GM18507 (cell line): ENCODE measurements at regions not wholly inside any gene's neighbourhood (a gene's known extent, or its start where the extent isn't known, plus 50 kb on each side); places are given as distances from the start of the nearest gene placed in this dataset.
A peak's percentile ranks its signal among the peaks of the same experiment; 100 is the strongest.

Source experiments
- DNase-seq: peaks from one replicate; pipeline ENCODE4 v3.0.0; 2011; ENCODE audit warnings: low read depth; ENCODE audit not compliant: insufficient read length; ENCODE audit errors: extremely low spot score
- FAIRE-seq: peaks from 2 replicates; lab custom pipeline; 2011; peaks lifted over from hg19 to GRCh38; lab: Jason Lieb, UNC

- FAIRE-seq (no peak), DNase-seq (no peak)
Measured at GRCh38 chrY:14139521-14139920, 83.5 kb downstream of the VCY1B start.

DNA sequence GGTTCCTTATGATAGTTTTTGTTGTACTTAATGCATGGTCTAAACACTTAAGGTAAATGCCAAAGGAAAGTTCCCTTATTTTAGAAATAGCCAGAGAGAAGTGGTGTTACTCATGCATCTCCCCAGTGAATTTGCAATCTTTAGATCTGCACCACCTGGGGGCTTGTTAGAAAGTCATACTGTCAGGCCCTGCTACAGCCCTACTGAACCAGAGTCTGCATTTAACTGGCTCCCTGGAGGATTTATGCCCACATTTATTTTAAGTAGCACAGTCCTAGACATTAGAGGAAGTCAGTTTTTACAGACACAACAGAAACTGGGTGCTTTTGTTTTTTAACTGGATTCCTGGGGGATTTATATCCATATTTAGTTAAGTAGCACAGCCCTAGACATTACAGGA is 89.6 kb downstream of the VCY1B start:
- DNase-seq (no peak), FAIRE-seq (no peak)

GRCh38 chrY:14182776-14183175 is 126.7 kb downstream of the VCY1B start:
- DNase-seq, result no peak
- no peak for FAIRE-seq

DNA sequence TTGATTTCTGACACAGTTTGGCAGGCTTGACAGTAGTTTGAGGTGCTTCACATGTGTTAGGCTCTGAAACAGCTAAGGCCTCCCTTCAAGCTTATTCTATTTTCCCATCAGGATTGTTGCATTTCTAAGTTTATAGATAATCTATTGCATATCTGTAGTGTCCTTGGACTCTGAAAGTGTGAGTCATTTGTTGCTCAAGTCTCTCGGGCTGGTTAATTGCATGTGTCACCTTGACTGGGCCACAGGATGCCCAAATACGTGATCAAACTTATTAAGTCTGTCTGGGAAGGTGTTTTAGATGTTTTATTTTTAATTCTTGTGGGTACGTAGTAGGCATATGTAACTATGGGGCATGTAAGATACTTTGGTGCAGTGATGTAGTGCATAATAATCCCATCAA is 166.0 kb downstream of the VCY1B start:
- FAIRE-seq (no peak), DNase-seq (no peak)

DNA sequence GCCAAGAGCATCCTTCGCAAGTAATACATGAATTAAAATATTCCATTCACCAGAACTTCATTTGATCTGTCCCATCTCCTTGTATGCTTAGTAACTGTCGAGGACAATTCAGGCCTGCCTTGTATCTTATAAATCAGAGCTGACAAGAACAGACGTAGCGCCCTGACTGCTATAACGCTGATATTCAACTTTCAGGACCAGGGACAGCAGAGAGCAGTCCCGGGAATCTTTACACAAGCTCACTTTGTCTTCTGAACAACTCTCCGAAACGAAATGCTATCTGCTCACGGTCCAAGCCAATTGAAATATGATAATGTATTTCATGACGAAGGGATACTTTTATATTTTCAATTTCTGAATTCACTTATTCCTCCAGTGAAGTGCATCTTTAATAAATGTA is 175.7 kb downstream of the VCY1B start:
- FAIRE-seq, result peak; percentile 53
- DNase-seq, result no peak

DNA sequence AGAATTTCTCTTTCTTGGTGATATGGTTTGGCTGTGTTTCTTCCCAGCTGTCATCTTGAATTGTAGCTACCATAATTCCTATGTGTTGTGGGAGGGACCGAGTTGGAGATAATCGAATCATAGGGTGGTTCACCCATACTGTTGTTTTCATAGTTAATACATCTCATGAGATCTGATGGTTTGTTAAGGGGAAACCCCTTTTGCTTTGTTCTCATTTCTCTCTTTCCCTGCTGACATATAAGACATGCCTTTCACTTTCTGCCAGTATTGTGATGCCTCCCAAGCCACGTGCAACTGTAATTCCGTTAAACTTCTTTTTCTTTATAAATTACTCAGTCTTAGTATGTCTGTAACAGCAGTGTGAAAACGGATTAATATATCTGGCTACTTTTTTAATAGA is 179.0 kb downstream of the VCY1B start:
- FAIRE-seq (peak; percentile 56), DNase-seq (no peak)

DNA sequence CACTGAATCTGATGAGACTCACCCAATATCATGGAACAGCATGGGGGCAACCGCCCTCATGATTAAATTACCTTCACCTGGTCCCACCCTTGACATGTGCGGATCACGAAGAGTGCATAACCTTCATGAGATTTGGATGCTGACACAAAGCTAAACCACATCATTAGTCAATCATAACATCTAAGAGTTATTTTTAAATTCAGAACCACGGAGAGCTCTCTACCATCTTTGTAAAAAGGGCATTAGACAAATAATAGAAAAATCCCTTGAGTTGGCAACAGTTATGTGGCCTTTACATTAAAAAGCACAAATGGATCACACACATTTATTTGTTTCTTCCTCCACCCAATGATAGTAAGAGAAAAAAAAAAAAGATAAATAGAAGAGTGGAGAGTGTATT is 182.2 kb downstream of the VCY1B start:
- FAIRE-seq, result no peak
- no peak for DNase-seq

DNA sequence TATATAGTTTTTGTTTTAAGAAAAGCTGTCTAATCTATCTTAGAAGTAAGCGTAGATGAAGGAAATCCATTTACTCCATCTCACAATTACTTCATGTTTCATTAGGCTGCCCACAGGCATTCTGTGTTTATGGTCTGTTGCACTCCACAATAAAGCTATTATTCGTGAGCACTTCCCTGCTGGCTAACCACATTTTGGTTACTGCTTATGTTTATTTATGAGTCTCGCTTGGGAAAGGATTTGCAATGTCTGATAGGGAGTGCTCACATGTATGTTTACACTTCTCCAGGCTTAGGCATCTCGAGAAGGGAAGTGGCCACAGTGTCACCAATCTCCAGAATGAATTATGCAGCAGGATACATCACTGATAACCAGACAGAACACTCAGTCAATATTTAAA is 190.9 kb downstream of the VCY1B start:
- peak; percentile 72 for FAIRE-seq
- DNase-seq, result no peak

- DNase-seq (no peak), FAIRE-seq (peak; percentile 81)
Measured at GRCh38 chrY:14248878-14249576, 193.0 kb downstream of the VCY1B start.

GRCh38 chrY:14255965-14256816 is 200.2 kb downstream of the VCY1B start:
- FAIRE-seq, result peak; percentile 63

GRCh38 chrY:14256817-14257168 is 200.8 kb downstream of the VCY1B start:
- DNase-seq (no peak), FAIRE-seq (no peak)

More at GRCh38 chrY:14255965-14256816, 200.2 kb downstream of the VCY1B start:
- no peak for DNase-seq

GRCh38 chrY:14277029-14277428 is 221.0 kb downstream of the VCY1B start:
- FAIRE-seq (no peak), DNase-seq (no peak)

GRCh38 chrY:14290656-14291375 is 233.5 kb upstream of the NLGN4Y start:
- FAIRE-seq (no peak), DNase-seq (no peak)

DNA sequence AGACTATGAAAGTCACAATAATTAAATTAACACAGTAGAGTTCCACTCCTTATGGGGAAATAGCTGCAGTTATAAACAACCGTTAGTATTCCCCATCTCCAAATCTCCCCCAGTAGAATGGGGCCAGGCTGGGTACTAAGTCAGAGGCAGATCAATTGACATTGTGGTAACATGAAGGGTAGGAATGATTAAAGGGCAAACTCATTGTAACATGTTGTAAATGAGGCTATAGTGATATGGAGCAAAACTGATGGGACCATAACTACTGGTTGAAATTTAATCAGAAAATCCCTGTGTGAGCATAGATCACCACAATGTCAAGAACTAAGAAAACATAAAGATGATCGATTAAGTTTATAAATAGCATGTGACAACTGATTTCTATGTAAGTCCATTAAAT is 231.9 kb upstream of the NLGN4Y start:
- FAIRE-seq, result no peak
- DNase-seq, result no peak

GRCh38 chrY:14300775-14301174 is 223.6 kb upstream of the NLGN4Y start:
- DNase-seq (no peak), FAIRE-seq (peak; percentile 51)

DNA sequence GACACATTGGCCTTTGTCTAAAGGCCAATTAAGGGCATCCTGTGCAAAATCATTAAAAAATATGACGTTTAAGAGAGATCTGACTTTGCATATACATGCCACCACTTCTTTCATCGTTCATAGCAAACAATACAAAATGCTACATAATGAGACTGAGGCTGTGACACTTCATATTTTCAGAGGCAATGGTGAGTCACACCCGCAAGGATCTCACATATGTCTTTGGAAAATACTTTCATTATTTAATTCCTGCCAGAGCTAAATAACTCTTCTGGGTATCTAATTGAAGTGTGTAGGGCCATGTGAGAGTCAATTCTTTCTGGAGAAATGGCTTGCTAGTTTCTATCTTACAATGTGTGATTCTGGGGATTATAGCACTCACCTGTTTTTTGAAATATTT is 222.8 kb upstream of the NLGN4Y start:
- no peak for DNase-seq
- no peak for FAIRE-seq

- no peak for DNase-seq
- FAIRE-seq, result peak; percentile 70
Measured at GRCh38 chrY:14328677-14329345, 195.5 kb upstream of the NLGN4Y start.

DNA sequence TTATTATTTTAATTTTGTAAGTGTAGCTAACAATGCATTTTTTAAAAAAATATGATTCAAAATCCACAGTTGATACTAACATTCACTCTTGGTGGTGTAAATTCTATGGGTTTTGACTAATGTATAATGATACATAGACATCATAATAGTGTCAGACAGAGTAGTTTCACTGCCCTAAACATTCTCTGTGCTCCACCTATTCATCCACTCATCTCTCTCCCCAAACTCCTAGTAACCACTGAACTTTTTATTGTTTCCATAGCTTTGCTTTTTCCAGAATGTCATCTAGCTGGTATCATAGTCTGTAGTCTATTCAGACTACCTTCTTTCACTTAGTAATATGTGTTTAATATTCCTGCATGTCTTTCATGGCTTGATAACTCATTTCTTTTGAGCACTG is 194.0 kb upstream of the NLGN4Y start:
- DNase-seq (no peak), FAIRE-seq (no peak)

- FAIRE-seq (peak; percentile 54), DNase-seq (no peak)
Measured at GRCh38 chrY:14339524-14339923, 184.8 kb upstream of the NLGN4Y start.
